Activated CD8-positive, alpha-beta T cell treated with anti-CD3 and anti-CD28 coated beads for 36 hours (primary cell): ENCODE measurements at regions not wholly inside any gene's neighbourhood (a gene's known extent, or its start where the extent isn't known, plus 50 kb on each side); places are given as distances from the start of the nearest gene placed in this dataset.

Experiments
- ATAC-seq: fragments of 200-7000 bp; cut with Tn5 transposase; one replicate; pipeline ENCODE4 v1.10.0; 2021; ENCODE audit warnings: mild to moderate bottlenecking, moderate library complexity
- CTCF ChIA-PET: fragments of 350-600 bp; sonication (Branson Sonifier 250); formaldehyde crosslinking; loops from one replicate; lab custom pipeline; 2021; ENCODE audit warnings: antibody characterized with exemption; lab: Charles Lee
- POLR2A ChIA-PET: fragments of 350-600 bp; sonication (Branson Sonifier 250); formaldehyde crosslinking; loops from one replicate; lab custom pipeline; 2021; ENCODE audit warnings: antibody characterized with exemption; lab: Charles Lee
- DNase-seq: peaks from one replicate; pipeline ENCODE4 v3.0.0-alpha.2; 2020
- H3K27ac Mint-ChIP-seq: one replicate; pipeline ENCODE4 v1.8.0; 2021; ENCODE audit warnings: mild to moderate bottlenecking, mixed read lengths
- H3K27me3 Mint-ChIP-seq: one replicate; pipeline ENCODE4 v1.8.0; 2021; ENCODE audit warnings: mixed read lengths
- H3K36me3 Mint-ChIP-seq: one replicate; pipeline ENCODE4 v1.8.0; 2021; ENCODE audit warnings: low read depth, mixed read lengths
- H3K4me1 Mint-ChIP-seq: one replicate; pipeline ENCODE4 v1.8.0; 2021; ENCODE audit warnings: low read depth, mixed read lengths
- H3K4me3 Mint-ChIP-seq: one replicate; pipeline ENCODE4 v1.8.0; 2021; ENCODE audit warnings: mild to moderate bottlenecking, moderate library complexity, mixed read lengths
- H3K9me3 Mint-ChIP-seq: one replicate; pipeline ENCODE4 v1.8.0; 2021; ENCODE audit warnings: mixed read lengths
- intact Hi-C: fragments of 100-400 bp; cut with micrococcal nuclease; formaldehyde crosslinking; loops from one replicate; pipeline ENCODE4 v1.10.0; 2022
- TF ChIP-seq, protein P1 (sequence below): fragments of 200-600 bp; IDR thresholded peaks from one replicate; pipeline ENCODE4 v1.8.0; 2022; ENCODE audit warnings: antibody characterized with exemption, mild to moderate bottlenecking

DNA sequence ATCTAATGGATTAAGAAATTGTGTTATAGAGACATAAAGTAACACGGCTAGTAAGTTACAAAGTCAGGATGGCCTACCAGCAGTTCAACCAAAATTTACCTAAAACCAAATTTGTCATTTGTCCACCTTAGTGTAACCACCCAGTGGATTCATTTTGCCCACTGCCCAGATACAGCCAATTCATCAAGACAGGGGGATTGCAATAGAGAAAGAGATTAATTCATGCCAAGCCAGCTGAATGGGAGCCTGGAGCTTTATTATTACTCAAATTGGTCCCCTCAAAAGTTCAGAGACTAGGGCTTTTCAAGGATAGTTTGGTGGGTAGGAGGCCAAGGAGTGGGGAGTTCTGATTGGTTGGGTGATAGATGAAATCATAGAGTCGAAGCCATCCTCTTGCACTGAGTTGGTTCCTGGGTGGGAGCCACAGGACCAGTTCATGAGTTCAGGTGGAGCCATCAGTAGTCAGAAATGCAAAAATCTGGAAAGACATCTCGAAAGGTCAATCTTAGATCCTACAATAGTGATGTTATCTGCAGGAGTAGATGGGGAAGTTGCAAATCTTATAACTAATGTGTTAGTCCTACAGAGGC lies 304.2 kb upstream of the CADM1 start:
- Mint-ChIP-seq H3K27ac (no peak overlapping the region), H3K27me3 (no peaks in the 10 kb centered on the region), H3K4me1 (no peaks in the 10 kb centered on the region), H3K36me3 (no peaks in the 10 kb centered on the region), H3K4me3 (no peak overlapping the region), H3K9me3 (peaks cover 19% of the 10 kb centered on the region)
- ATAC-seq (no peak), DNase-seq (no peak)
- TF ChIP-seq, protein P1, sequence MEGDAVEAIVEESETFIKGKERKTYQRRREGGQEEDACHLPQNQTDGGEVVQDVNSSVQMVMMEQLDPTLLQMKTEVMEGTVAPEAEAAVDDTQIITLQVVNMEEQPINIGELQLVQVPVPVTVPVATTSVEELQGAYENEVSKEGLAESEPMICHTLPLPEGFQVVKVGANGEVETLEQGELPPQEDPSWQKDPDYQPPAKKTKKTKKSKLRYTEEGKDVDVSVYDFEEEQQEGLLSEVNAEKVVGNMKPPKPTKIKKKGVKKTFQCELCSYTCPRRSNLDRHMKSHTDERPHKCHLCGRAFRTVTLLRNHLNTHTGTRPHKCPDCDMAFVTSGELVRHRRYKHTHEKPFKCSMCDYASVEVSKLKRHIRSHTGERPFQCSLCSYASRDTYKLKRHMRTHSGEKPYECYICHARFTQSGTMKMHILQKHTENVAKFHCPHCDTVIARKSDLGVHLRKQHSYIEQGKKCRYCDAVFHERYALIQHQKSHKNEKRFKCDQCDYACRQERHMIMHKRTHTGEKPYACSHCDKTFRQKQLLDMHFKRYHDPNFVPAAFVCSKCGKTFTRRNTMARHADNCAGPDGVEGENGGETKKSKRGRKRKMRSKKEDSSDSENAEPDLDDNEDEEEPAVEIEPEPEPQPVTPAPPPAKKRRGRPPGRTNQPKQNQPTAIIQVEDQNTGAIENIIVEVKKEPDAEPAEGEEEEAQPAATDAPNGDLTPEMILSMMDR, result no peak
- POLR2A ChIA-PET, result no interaction called here
- intact Hi-C loops, result no loop called here
- CTCF ChIA-PET, result no interaction called here

DNA sequence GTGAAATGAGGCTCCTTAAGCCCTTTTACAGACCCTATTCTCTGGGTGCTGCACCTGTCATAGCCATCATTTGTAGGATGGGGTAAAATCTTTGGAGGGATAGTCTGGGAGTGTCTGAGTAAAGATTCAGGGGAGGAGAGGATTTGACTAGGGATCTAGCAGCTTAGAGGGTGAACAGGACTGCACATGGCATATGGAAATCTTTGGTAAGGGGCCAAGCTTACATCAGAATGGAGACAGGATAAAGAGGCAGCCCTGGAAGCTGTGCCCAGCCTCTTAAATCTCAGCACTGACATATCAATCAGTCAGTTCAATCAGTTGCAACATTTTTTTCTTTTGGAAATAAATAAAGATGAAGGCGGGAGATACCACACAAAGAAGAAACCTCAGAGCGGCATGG lies 301.8 kb upstream of the CADM1 start:
- no peaks in the 10 kb centered on the region for H3K27me3 Mint-ChIP-seq
- peaks cover 19% of the 10 kb centered on the region for H3K9me3 Mint-ChIP-seq
- intact Hi-C loops, result no loop called here
- CTCF ChIA-PET, result no interaction called here
- H3K4me1 Mint-ChIP-seq, result no peaks in the 10 kb centered on the region
- POLR2A ChIA-PET, result no interaction called here
- H3K27ac Mint-ChIP-seq, result no peak overlapping the region
- ATAC-seq (no peak), DNase-seq (no peak)
- TF ChIP-seq, protein P1, result no peak
- H3K4me3 Mint-ChIP-seq, result no peak overlapping the region
- H3K36me3 Mint-ChIP-seq, result no peaks in the 10 kb centered on the region

DNA sequence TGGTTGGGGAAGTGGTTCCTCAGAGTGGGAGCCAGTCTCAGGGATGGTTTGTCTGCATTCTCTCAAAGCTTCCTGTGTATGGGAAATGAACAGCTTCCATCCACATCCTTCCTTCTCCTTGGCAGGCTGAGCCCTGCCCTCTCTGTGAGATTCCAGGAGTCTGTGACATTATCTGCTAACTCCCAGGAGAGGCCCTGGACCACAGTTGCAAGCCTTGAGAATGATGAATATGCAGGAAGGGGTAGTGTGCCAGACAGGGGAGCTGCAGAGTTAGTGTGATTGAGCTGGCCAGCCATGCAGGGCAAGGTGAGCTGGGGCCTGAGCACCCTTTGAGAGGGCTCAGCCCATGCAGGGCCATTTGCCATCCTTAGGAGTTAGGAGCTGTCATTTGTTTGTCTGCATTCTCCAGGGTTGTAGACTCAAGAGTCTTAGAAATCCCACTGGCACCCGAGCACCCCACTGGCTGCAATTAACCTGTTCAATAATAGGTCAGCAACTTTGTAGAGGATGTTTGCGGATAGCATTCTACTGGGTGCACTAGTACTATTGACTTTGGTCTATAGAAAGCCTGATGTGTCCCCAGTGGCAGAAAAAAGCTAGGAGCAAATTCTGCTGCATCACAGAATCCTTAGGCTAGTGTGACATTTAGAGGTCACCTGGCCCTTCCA lies 299.0 kb upstream of the CADM1 start:
- intact Hi-C loops, result no loop called here
- peaks cover 5% of the 10 kb centered on the region for H3K9me3 Mint-ChIP-seq
- H3K27ac Mint-ChIP-seq, result no peak overlapping the region
- ChIA-PET POLR2A (no interaction called here), CTCF (no interaction called here)
- DNase-seq (no peak), ATAC-seq (no peak)
- H3K36me3 Mint-ChIP-seq, result no peaks in the 10 kb centered on the region
- no peaks in the 10 kb centered on the region for H3K27me3 Mint-ChIP-seq
- H3K4me3 Mint-ChIP-seq, result no peak overlapping the region
- TF ChIP-seq, protein P1, result no peak
- no peaks in the 10 kb centered on the region for H3K4me1 Mint-ChIP-seq

- CTCF ChIA-PET, result no interaction called here
- no peaks in the 10 kb centered on the region for H3K27me3 Mint-ChIP-seq
Observed at GRCh38 chr11:115802641-115803040, 298.4 kb upstream of the CADM1 start.

DNA sequence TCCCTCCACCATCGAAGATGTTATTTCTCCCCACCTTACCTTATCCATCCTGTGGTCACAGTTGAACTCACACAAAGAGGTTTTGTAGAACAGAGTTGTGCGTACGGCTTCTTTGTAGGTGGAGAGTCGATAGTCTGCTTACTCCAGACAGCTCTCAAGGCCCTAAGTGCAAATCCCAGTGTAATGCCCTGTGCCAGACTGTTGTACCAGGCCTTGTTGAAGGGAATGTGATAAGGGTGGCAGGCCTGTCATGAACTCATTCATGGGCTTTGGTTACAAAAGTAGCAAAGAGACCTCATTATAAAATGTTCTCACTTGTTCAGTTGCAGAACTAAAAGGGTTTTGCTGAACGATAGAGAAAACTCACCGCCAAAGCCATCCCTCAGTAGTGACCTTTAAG lies 288.7 kb upstream of the CADM1 start:
- no peaks in the 10 kb centered on the region for H3K4me1 Mint-ChIP-seq
- CTCF ChIA-PET, result no interaction called here
- no peaks in the 10 kb centered on the region for H3K9me3 Mint-ChIP-seq
- no peak overlapping the region for H3K27ac Mint-ChIP-seq
- no peak for ATAC-seq
- DNase-seq, result no peak
- intact Hi-C loops, result no loop called here
- no peaks in the 10 kb centered on the region for H3K27me3 Mint-ChIP-seq
- POLR2A ChIA-PET, result no interaction called here
- TF ChIP-seq, protein P1, result no peak
- no peaks in the 10 kb centered on the region for H3K36me3 Mint-ChIP-seq
- no peak overlapping the region for H3K4me3 Mint-ChIP-seq

More at GRCh38 chr11:115802641-115803040, 298.4 kb upstream of the CADM1 start:
- no peak overlapping the region for H3K4me3 Mint-ChIP-seq
- no peaks in the 10 kb centered on the region for H3K4me1 Mint-ChIP-seq
- intact Hi-C loops, result no loop called here
- DNase-seq (no peak), ATAC-seq (no peak)
- no peak overlapping the region for H3K27ac Mint-ChIP-seq
- peaks cover 5% of the 10 kb centered on the region for H3K9me3 Mint-ChIP-seq
- H3K36me3 Mint-ChIP-seq, result no peaks in the 10 kb centered on the region
- POLR2A ChIA-PET, result no interaction called here
- TF ChIP-seq, protein P1, result no peak
